HL-60 (cell line): ENCODE measurements at regions not wholly inside any gene's neighbourhood (a gene's known extent, or its start where the extent isn't known, plus 50 kb on each side); places are given as distances from the start of the nearest gene placed in this dataset.

Experiments used
- GABPA ChIP-seq: IDR thresholded peaks from 2 replicates; pipeline ENCODE4 v1.6.1; 2012; ENCODE audit warnings: low read depth
- POLR2AphosphoS5 ChIP-seq: IDR thresholded peaks from 2 replicates; pipeline ENCODE4 v1.6.1; 2012; ENCODE audit warnings: low read depth
- REST ChIP-seq: IDR thresholded peaks from 2 replicates; pipeline ENCODE4 v1.6.1; 2012; ENCODE audit warnings: low read depth; ENCODE audit not compliant: insufficient replicate concordance
- SPI1 ChIP-seq: IDR thresholded peaks from 2 replicates; pipeline ENCODE4 v1.6.1; 2012; ENCODE audit warnings: low read depth, mild to moderate bottlenecking, borderline replicate concordance
- TF ChIP-seq, protein P1 (sequence below): IDR thresholded peaks from one replicate; pipeline ENCODE4 v1.5.1; 2011; ENCODE audit warnings: low read length, control low read depth, inconsistent platforms; ENCODE audit not compliant: insufficient read depth

DNA sequence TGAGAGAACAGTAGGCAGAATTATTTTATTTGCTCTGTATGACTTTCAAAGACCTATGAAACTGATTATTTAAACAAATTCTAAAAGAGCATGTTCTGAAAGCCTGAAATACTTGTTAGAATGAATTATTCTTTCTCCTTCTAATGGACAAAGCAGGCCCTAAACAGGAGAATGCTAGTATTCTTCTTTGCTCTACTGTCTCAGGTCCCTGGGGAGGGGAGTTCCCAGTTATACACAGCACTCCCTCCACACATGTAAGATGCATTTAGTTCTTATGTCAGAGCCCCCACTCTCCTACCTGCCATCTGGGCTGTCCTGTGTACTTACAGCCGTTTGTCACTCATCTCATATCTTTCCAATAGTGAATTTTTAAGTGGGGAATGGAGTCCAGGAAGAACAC, 633.5 kb upstream of the ANKRD30A start:
- TF ChIP-seq POLR2AphosphoS5 (no peak), REST (no peak), GABPA (no peak), SPI1 (no peak)
- TF ChIP-seq, protein P1, sequence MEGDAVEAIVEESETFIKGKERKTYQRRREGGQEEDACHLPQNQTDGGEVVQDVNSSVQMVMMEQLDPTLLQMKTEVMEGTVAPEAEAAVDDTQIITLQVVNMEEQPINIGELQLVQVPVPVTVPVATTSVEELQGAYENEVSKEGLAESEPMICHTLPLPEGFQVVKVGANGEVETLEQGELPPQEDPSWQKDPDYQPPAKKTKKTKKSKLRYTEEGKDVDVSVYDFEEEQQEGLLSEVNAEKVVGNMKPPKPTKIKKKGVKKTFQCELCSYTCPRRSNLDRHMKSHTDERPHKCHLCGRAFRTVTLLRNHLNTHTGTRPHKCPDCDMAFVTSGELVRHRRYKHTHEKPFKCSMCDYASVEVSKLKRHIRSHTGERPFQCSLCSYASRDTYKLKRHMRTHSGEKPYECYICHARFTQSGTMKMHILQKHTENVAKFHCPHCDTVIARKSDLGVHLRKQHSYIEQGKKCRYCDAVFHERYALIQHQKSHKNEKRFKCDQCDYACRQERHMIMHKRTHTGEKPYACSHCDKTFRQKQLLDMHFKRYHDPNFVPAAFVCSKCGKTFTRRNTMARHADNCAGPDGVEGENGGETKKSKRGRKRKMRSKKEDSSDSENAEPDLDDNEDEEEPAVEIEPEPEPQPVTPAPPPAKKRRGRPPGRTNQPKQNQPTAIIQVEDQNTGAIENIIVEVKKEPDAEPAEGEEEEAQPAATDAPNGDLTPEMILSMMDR = no peak
